C4-2B (cell line): ENCODE measurements at regions not wholly inside any gene's neighbourhood (a gene's known extent, or its start where the extent isn't known, plus 50 kb on each side); places are given as distances from the start of the nearest gene placed in this dataset.

Source experiments
- ZFX ChIP-seq: fragments of 450-650 bp; IDR thresholded peaks from 2 replicates; pipeline ENCODE4 v1.6.1; 2017
- TF ChIP-seq, protein P1 (sequence below): fragments of 450-650 bp; conservative IDR thresholded peaks from 2 replicates; pipeline ENCODE4 v1.5.1; 2017; ENCODE audit warnings: mild to moderate bottlenecking

GRCh38 chr4:104381729-104382128 is 113.0 kb downstream of the CXXC4 start:
- TF ChIP-seq, protein P1, sequence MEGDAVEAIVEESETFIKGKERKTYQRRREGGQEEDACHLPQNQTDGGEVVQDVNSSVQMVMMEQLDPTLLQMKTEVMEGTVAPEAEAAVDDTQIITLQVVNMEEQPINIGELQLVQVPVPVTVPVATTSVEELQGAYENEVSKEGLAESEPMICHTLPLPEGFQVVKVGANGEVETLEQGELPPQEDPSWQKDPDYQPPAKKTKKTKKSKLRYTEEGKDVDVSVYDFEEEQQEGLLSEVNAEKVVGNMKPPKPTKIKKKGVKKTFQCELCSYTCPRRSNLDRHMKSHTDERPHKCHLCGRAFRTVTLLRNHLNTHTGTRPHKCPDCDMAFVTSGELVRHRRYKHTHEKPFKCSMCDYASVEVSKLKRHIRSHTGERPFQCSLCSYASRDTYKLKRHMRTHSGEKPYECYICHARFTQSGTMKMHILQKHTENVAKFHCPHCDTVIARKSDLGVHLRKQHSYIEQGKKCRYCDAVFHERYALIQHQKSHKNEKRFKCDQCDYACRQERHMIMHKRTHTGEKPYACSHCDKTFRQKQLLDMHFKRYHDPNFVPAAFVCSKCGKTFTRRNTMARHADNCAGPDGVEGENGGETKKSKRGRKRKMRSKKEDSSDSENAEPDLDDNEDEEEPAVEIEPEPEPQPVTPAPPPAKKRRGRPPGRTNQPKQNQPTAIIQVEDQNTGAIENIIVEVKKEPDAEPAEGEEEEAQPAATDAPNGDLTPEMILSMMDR, result no peak
- no peak for TF ChIP-seq ZFX
